Pancreas (tissue), 10 donors: ENCODE measurements at regions not wholly inside any gene's neighbourhood (a gene's known extent, or its start where the extent isn't known, plus 50 kb on each side); places are given as distances from the start of the nearest gene placed in this dataset.
A peak's percentile ranks its signal among the peaks of the same experiment; 100 is the strongest.

Experiments used
- ATAC-seq, 4 donors: fragments of 200-7000 bp; cut with Tn5 transposase; one replicate each; pipeline versions ENCODE4 v1.8.0 to v1.9.1; 2020; ENCODE audit warnings: mild to moderate bottlenecking in 4 of 4, moderate library complexity in 4 of 4
- DNase-seq, 6 donors: peaks; one replicate each; pipeline ENCODE4 v3.0.0-alpha.2; 2020
- FAIRE-seq: peaks from 2 replicates; lab custom pipeline; 2012; peaks lifted over from hg19 to GRCh38; lab: Jason Lieb, UNC
- H3K27ac ChIP-seq, 4 donors: fragments of 200-600 bp; sonication (generic); 1 replicate in 3 of 4; 2 replicates in 1 of 4; pipeline versions ENCODE4 v1.5.0 to v1.8.0; 2020
- H3K27me3 ChIP-seq, 4 donors: fragments of 200-600 bp; one replicate each; pipeline ENCODE4 v1.8.0; 2021
- H3K36me3 ChIP-seq, 3 donors: fragments of 200-600 bp; sonication (generic) in 1 of 3; one replicate each; pipeline versions ENCODE4 v1.5.0 to v1.8.0; 2020 to 2021
- H3K4me1 ChIP-seq, 3 donors: fragments of 200-600 bp; one replicate each; pipeline ENCODE4 v1.8.0; 2021
- H3K4me3 ChIP-seq, 4 donors: fragments of 200-600 bp; sonication (generic) in 2 of 4; one replicate each; pipeline versions ENCODE4 v1.5.0 to v1.8.0; 2020 to 2021
- H3K9me3 ChIP-seq, 4 donors: fragments of 200-600 bp; one replicate each; pipeline ENCODE4 v1.8.0; 2021
- CTCF ChIP-seq, 4 donors: fragments of 200-600 bp; sonication (generic) in 3 of 4; IDR thresholded peaks; one replicate each; pipeline versions ENCODE4 v1.5.0 to v1.8.0; 2021; ENCODE audit warnings: antibody characterized with exemption in 4 of 4
- WGBS, 2 donors: extraction: QIAGEN DNeasy Blood & Tissue Kit; methylation state at CpG; one replicate each; pipeline ENCODE4 v1.1.7; 2013; 5-methylcytosine and 5-hydroxymethylcytosine counted together
- intact Hi-C, 3 donors: fragments of 100-400 bp; cut with DNase I; formaldehyde crosslinking; loops; one replicate each; pipeline versions ENCODE4 v1.11.1 to v1.14.2; 2022
- donor health status: healthy with polysubstance abuse.
- donor health status: DM: no; HTN: no; CAD: no; lungs with moderate emphysema.
- donor health status: DM: no; HTN: no; CAD: no.
- donor health status: control.
- donor health status: control.
- donor health status: Bipolar disorder and iron deficiency.
- donor health status: DM: yes; HTN: yes; CAD: no.
- donor health status: DM: no; HTN: no; CAD: no.
- donor health status: DM: no; HTN: no; CAD: no.
- donor health status: DM: yes; HTN: yes; CAD: no.

GRCh38 chr4:155569471-155569870 lies 97.2 kb upstream of the GUCY1A1 start:
- TF ChIP-seq CTCF (IDR thresholded peaks at IDR 0.05): no peak
- ATAC-seq: no peak

GRCh38 chr4:155568641-155569220 lies 97.9 kb upstream of the GUCY1A1 start:
- ATAC-seq: no peak

More at GRCh38 chr4:155569471-155569870, 97.2 kb upstream of the GUCY1A1 start:
- Histone ChIP-seq H3K4me3 (no peak overlapping the region), H3K36me3 (no peaks in the 10 kb centered on the region), H3K27me3 (no peaks in the 10 kb centered on the region), H3K9me3 (no peaks in the 10 kb centered on the region), H3K4me1 (no peaks in the 10 kb centered on the region), H3K27ac (no peak overlapping the region)
- DNase-seq: no peak
- 77 to 96% methylated on average over 3 of the region's 3 CpGs for WGBS, 2 donors
- no peak for FAIRE-seq
- intact Hi-C loops: no loop called here

GRCh38 chr4:155566354-155566753 lies 100.3 kb upstream of the GUCY1A1 start:
- H3K4me3 ChIP-seq: no peak overlapping the region
- no peak for FAIRE-seq
- H3K9me3 ChIP-seq: no peaks in the 10 kb centered on the region
- intact Hi-C loops: no loop called here
- TF ChIP-seq CTCF (IDR thresholded peaks at IDR 0.05): no peak
- no peak for ATAC-seq
- DNase-seq: no peak
- 94 to 97% methylated on average over 1 of the region's 1 CpG for WGBS, 2 donors
- no peaks in the 10 kb centered on the region for H3K36me3 ChIP-seq
- H3K27ac ChIP-seq: no peak overlapping the region
- H3K27me3 ChIP-seq: no peaks in the 10 kb centered on the region
- H3K4me1 ChIP-seq: no peaks in the 10 kb centered on the region

More at GRCh38 chr4:155568641-155569220, 97.9 kb upstream of the GUCY1A1 start:
- WGBS, 2 donors: 78 to 83% methylated on average over 4 of the region's 4 CpGs
- intact Hi-C loops: no loop called here
- no peak for TF ChIP-seq CTCF (IDR thresholded peaks at IDR 0.05)
- H3K27me3 ChIP-seq: no peaks in the 10 kb centered on the region
- no peaks in the 10 kb centered on the region for H3K4me1 ChIP-seq
- no peak overlapping the region for H3K27ac ChIP-seq
- DNase-seq (no peak), FAIRE-seq (peak; percentile 32)
- H3K9me3 ChIP-seq: no peaks in the 10 kb centered on the region
- H3K4me3 ChIP-seq: no peak overlapping the region
- H3K36me3 ChIP-seq: no peaks in the 10 kb centered on the region

- FAIRE-seq: no peak
- intact Hi-C loops: no loop called here
- Histone ChIP-seq H3K27ac (no peak overlapping the region), H3K4me1 (no peaks in the 10 kb centered on the region), H3K27me3 (no peaks in the 10 kb centered on the region), H3K9me3 (no peaks in the 10 kb centered on the region), H3K4me3 (no peak overlapping the region), H3K36me3 (no peaks in the 10 kb centered on the region)
- 78 to 93% methylated on average over 2 of the region's 2 CpGs for WGBS, 2 donors
- ATAC-seq: no peak
- DNase-seq: no peak
- TF ChIP-seq CTCF (IDR thresholded peaks at IDR 0.05): no peak
Observed at GRCh38 chr4:155565776-155566175, 100.9 kb upstream of the GUCY1A1 start.

- no peak for ATAC-seq
- H3K9me3 ChIP-seq: no peaks in the 10 kb centered on the region
- H3K4me3 ChIP-seq: no peak overlapping the region
- WGBS, 2 donors: 16 to 40% methylated on average over 1 of the region's 1 CpG
- no peaks in the 10 kb centered on the region for H3K36me3 ChIP-seq
- DNase-seq: no peak
- intact Hi-C loops: no loop called here
- H3K27ac ChIP-seq: no peak overlapping the region
- no peaks in the 10 kb centered on the region for H3K4me1 ChIP-seq
- H3K27me3 ChIP-seq: no peaks in the 10 kb centered on the region
- no peak for FAIRE-seq
- TF ChIP-seq CTCF (IDR thresholded peaks at IDR 0.05): no peak
Observed at GRCh38 chr4:155565330-155565729, 101.3 kb upstream of the GUCY1A1 start.
